ENCODE measurements at regions not wholly inside any gene's neighbourhood (a gene's known extent, or its start where the extent isn't known, plus 50 kb on each side); places are given as distances from the start of the nearest gene placed in this dataset.
A peak's percentile ranks its signal among the peaks of the same experiment; 100 is the strongest.

DNA sequence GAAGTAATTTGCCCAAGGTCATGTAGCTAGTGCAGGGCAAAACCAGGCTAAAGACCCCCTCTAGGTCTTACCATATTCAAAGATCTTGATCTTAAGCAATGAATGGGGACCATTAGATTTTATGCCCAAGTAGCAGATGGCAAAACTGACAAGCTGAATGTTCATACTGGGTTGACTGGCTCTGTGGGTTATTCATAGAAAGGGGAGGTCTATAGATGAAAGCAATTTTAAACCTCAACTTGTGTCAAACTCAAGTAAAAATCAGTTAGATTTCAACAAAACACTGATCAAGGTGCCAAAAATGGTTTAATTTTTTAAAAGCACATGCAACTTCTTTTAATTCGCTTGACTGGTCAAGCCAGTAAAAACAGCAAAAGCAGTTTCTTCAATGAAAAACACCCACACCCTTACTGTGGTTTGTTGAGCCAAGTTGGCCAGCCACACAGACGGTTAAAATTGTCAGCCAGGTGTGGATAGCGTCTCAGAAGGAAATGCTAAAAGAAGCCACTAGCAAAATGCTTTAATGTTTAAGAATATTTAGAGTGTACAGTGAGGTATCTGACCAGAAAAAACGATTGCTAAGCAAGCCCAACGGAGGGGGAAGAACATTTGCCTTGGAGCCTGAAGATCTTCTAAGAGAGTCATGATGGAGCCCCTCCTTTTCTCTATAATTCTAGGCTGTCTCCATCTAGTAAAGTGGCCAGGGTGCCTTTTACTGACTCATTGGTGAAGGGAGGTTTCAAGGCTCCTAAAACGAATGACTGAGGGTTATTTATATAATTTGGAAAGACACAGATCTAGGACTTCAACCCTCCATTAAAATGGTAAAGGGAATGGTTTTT, 539.6 kb upstream of the CLINT1 start:
- H2AFZ ChIP-seq (ENCODE audit: low read length) = no peak overlapping the region
- no peak overlapping the region for H3K27ac ChIP-seq (ENCODE audit: insufficient read depth, low read length)

DNA sequence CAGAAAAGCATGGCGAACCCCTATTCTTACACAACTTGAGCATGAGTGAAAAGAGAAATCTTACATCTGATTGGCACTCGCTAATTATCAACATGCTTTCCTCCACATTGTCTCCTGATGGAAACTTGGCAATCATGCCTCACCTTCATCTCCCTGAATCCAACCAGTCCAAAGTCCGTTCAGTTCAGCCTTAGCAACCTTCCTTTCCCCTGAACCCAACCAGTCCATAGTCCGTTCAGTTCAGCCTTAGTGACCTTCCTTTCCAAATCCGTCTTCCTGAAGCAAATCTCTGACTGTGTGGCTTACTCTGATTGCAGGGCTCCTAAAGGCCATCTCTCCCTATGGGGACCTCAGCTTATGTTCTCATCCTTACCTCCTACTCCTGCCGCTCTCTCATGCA, 538.3 kb upstream of the CLINT1 start:
- no peaks in the 10 kb centered on the region for H3K9me3 ChIP-seq (ENCODE audit: control insufficient read depth, insufficient read depth, low read depth, low read length)
- no peaks in the 10 kb centered on the region for H3K4me1 ChIP-seq (ENCODE audit: control insufficient read depth, extremely low read depth, insufficient read depth, low read length)
- no peak overlapping the region for H3K4me2 ChIP-seq (ENCODE audit: extremely low read depth, insufficient read depth, low read length)
- H2AFZ ChIP-seq (ENCODE audit: low read length) = no peak overlapping the region
- H3K4me3 ChIP-seq (replicated peaks in 1 of 4; ENCODE audit: control extremely low read depth in 1 of 4, insufficient read depth in 1 of 4, low read depth in 3 of 4, low read length in 4 of 4) = no peak overlapping the region
- no peaks in the 10 kb centered on the region for H3K36me3 ChIP-seq (ENCODE audit: control insufficient read depth, insufficient read depth, low read length)
- no peak for DNase-seq (ENCODE audit: low read depth in 2 of 2)
- H4K20me1 ChIP-seq (ENCODE audit: control insufficient read depth, extremely low read depth, insufficient read depth, low read length) = no peaks in the 10 kb centered on the region
- TF ChIP-seq, protein P1, sequence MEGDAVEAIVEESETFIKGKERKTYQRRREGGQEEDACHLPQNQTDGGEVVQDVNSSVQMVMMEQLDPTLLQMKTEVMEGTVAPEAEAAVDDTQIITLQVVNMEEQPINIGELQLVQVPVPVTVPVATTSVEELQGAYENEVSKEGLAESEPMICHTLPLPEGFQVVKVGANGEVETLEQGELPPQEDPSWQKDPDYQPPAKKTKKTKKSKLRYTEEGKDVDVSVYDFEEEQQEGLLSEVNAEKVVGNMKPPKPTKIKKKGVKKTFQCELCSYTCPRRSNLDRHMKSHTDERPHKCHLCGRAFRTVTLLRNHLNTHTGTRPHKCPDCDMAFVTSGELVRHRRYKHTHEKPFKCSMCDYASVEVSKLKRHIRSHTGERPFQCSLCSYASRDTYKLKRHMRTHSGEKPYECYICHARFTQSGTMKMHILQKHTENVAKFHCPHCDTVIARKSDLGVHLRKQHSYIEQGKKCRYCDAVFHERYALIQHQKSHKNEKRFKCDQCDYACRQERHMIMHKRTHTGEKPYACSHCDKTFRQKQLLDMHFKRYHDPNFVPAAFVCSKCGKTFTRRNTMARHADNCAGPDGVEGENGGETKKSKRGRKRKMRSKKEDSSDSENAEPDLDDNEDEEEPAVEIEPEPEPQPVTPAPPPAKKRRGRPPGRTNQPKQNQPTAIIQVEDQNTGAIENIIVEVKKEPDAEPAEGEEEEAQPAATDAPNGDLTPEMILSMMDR (conservative IDR thresholded peaks at IDR 0.05 in 1 of 2, IDR thresholded peaks at IDR 0.05 in 1 of 2; ENCODE audit: low read depth in 1 of 2, low read length in 2 of 2) = no peak
- TF ChIP-seq EZH2 (IDR thresholded peaks at IDR 0.05; ENCODE audit: low read length, missing control alignments) = no peak
- H3K9ac ChIP-seq (ENCODE audit: insufficient read depth, low read length) = no peak overlapping the region
- H3K79me2 ChIP-seq (ENCODE audit: control insufficient read depth, insufficient read depth, low read length) = no peaks in the 10 kb centered on the region
- no peak overlapping the region for H3K27ac ChIP-seq (ENCODE audit: insufficient read depth, low read length)
- no peaks in the 10 kb centered on the region for H3K27me3 ChIP-seq (ENCODE audit: control insufficient read depth, insufficient read depth, low read length)

More for the DNA sequence above, 539.6 kb upstream of the CLINT1 start:
- no peaks in the 10 kb centered on the region for H3K27me3 ChIP-seq (ENCODE audit: control insufficient read depth, insufficient read depth, low read length)
- no peaks in the 10 kb centered on the region for H3K9me3 ChIP-seq (ENCODE audit: control insufficient read depth, insufficient read depth, low read depth, low read length)
- no peaks in the 10 kb centered on the region for H4K20me1 ChIP-seq (ENCODE audit: control insufficient read depth, extremely low read depth, insufficient read depth, low read length)
- no peak overlapping the region for H3K4me2 ChIP-seq (ENCODE audit: extremely low read depth, insufficient read depth, low read length)
- H3K36me3 ChIP-seq (ENCODE audit: control insufficient read depth, insufficient read depth, low read length) = no peaks in the 10 kb centered on the region
- no peak overlapping the region for H3K9ac ChIP-seq (ENCODE audit: insufficient read depth, low read length)
- H3K79me2 ChIP-seq (ENCODE audit: control insufficient read depth, insufficient read depth, low read length) = no peaks in the 10 kb centered on the region
- no peaks in the 10 kb centered on the region for H3K4me1 ChIP-seq (ENCODE audit: control insufficient read depth, extremely low read depth, insufficient read depth, low read length)
- no peak overlapping the region for H3K4me3 ChIP-seq (replicated peaks in 1 of 4; ENCODE audit: control extremely low read depth in 1 of 4, insufficient read depth in 1 of 4, low read depth in 3 of 4, low read length in 4 of 4)
- TF ChIP-seq, protein P1 (conservative IDR thresholded peaks at IDR 0.05 in 1 of 2, IDR thresholded peaks at IDR 0.05 in 1 of 2; ENCODE audit: low read depth in 1 of 2, low read length in 2 of 2) = no peak
- no peak for TF ChIP-seq EZH2 (IDR thresholded peaks at IDR 0.05; ENCODE audit: low read length, missing control alignments)
- peak in 1 of 2 donors; percentile 46 for DNase-seq (ENCODE audit: low read depth in 2 of 2)

DNA sequence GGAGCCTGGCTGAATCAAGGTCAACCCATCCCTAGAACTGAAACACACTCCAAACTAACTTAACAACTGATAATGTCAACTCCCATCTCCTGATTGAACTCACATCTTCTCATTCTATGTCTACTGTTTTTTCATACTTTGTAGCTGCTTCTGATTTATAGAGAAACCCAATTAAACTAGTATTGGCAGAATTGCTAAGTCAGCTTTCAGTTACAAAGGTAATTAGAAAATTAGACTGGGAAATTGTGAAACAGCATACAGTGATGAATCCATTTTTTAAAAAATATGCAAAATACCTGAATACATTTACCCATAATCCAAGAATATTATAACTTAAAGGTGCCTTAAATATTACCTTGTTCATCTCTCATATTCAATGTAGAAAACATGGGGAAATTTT, 535.2 kb upstream of the CLINT1 start:
- Histone ChIP-seq H3K27ac (ENCODE audit: insufficient read depth, low read length) (no peak overlapping the region), H3K9me3 (ENCODE audit: control insufficient read depth, insufficient read depth, low read depth, low read length) (no peaks in the 10 kb centered on the region), H3K79me2 (ENCODE audit: control insufficient read depth, insufficient read depth, low read length) (no peaks in the 10 kb centered on the region), H3K4me3 (replicated peaks in 1 of 4; ENCODE audit: control extremely low read depth in 1 of 4, insufficient read depth in 1 of 4, low read depth in 3 of 4, low read length in 4 of 4) (no peak overlapping the region), H3K36me3 (ENCODE audit: control insufficient read depth, insufficient read depth, low read length) (no peaks in the 10 kb centered on the region), H3K4me2 (ENCODE audit: extremely low read depth, insufficient read depth, low read length) (no peak overlapping the region), H3K27me3 (ENCODE audit: control insufficient read depth, insufficient read depth, low read length) (no peaks in the 10 kb centered on the region), H3K4me1 (ENCODE audit: control insufficient read depth, extremely low read depth, insufficient read depth, low read length) (peaks cover 6% of the 10 kb centered on the region), H2AFZ (ENCODE audit: low read length) (no peak overlapping the region), H3K9ac (ENCODE audit: insufficient read depth, low read length) (no peak overlapping the region), H4K20me1 (ENCODE audit: control insufficient read depth, extremely low read depth, insufficient read depth, low read length) (no peaks in the 10 kb centered on the region)
- DNase-seq (ENCODE audit: low read depth in 2 of 2) = no peak
- no peak for TF ChIP-seq EZH2 (IDR thresholded peaks at IDR 0.05; ENCODE audit: low read length, missing control alignments)
- TF ChIP-seq, protein P1 (conservative IDR thresholded peaks at IDR 0.05 in 1 of 2, IDR thresholded peaks at IDR 0.05 in 1 of 2; ENCODE audit: low read depth in 1 of 2, low read length in 2 of 2) = no peak
